ENCODE measurements at regions not wholly inside any gene's neighbourhood (a gene's known extent, or its start where the extent isn't known, plus 50 kb on each side); places are given as distances from the start of the nearest gene placed in this dataset.

DNA sequence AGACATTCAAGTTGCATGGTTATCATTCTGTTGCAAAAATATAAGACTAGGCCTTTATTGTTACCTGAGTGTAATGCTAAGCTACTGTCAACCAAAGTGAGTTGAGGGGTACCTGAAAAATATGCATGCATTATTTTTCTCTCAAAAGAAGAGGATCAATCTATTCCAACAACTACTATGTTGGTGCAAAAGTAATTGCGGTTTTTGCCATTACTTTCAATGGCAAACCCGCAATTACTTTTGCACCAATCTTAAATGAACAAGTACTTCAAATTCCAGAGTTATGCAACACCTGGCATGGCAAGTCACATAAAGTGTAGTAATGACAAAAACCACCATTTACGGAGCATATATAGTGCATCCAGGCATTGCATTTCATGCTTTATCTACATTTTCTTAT lies 307.0 kb upstream of the NOX3 start:
- TF ChIP-seq, protein P1, sequence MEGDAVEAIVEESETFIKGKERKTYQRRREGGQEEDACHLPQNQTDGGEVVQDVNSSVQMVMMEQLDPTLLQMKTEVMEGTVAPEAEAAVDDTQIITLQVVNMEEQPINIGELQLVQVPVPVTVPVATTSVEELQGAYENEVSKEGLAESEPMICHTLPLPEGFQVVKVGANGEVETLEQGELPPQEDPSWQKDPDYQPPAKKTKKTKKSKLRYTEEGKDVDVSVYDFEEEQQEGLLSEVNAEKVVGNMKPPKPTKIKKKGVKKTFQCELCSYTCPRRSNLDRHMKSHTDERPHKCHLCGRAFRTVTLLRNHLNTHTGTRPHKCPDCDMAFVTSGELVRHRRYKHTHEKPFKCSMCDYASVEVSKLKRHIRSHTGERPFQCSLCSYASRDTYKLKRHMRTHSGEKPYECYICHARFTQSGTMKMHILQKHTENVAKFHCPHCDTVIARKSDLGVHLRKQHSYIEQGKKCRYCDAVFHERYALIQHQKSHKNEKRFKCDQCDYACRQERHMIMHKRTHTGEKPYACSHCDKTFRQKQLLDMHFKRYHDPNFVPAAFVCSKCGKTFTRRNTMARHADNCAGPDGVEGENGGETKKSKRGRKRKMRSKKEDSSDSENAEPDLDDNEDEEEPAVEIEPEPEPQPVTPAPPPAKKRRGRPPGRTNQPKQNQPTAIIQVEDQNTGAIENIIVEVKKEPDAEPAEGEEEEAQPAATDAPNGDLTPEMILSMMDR (conservative IDR thresholded peaks at IDR 0.05; ENCODE audit: low read length) = no peak
- no peak for TF ChIP-seq EZH2phosphoT487 (IDR thresholded peaks at IDR 0.05; ENCODE audit: borderline replicate concordance, low read depth, low read length)

Data from OCI-LY7 (cell line).